Fibroblast of villous mesenchyme (primary cell): ENCODE measurements at regions not wholly inside any gene's neighbourhood (a gene's known extent, or its start where the extent isn't known, plus 50 kb on each side); places are given as distances from the start of the nearest gene placed in this dataset.

Source experiments
- DNase-seq: peaks from one replicate; pipeline ENCODE4 v3.0.0-alpha.2; 2010; ENCODE audit warnings: low read depth
- H3K4me3 ChIP-seq: 2 replicates; pipeline ENCODE4 v1.5.1; 2011; ENCODE audit warnings: low read depth, mild to moderate bottlenecking, low read length
- CTCF ChIP-seq: IDR thresholded peaks from 2 replicates; pipeline ENCODE4 v1.5.1; 2012; ENCODE audit warnings: low read depth, mild to moderate bottlenecking, low read length; ENCODE audit not compliant: insufficient read depth

DNA sequence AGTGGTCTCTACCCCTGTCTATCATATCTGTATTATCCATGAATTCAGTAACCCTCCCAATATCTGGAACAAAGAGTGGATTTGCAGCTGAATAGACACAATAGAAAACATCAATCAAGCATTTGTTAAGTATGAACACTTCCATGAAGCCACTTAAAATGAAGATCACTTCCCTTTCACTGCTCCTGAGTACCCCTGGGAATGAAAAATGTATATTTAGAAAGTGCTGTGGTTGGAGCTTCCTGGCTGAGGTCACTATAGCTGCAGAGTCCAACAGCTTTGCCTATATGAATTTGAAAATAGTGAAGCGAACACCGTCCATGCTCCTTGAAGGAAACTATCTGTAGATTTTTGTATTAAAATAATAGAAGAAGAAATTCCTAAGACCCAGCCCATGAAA is 227.0 kb downstream of the DTHD1 start:
- no peak overlapping the region for H3K4me3 ChIP-seq
- DNase-seq, result no peak
- TF ChIP-seq CTCF, result no peak

DNA sequence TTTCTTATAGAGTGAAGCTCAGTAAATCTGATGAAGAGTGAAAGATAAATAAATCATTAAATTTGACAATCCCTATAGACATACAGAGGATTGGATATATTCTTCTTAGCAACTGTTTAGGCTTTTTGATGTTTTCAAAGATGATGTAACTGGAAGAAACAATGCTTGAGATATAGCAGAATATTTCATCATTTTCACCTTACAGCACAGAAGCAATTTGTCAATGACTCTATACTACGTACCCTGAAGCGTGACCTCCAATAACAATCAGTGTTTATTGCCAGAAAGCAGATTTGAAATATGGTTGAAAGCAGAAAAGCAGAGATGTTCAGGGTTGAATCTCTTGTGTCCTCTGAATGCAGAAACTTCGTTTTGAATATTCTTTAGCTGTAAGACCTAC is 228.4 kb downstream of the DTHD1 start:
- TF ChIP-seq CTCF, result no peak
- DNase-seq, result no peak

GRCh38 chr4:36511785-36512184 is 230.4 kb downstream of the DTHD1 start:
- TF ChIP-seq CTCF, result no peak
- no peak for DNase-seq
- H3K4me3 ChIP-seq, result no peak overlapping the region

More for the DNA sequence above, 228.4 kb downstream of the DTHD1 start:
- no peak overlapping the region for H3K4me3 ChIP-seq

DNA sequence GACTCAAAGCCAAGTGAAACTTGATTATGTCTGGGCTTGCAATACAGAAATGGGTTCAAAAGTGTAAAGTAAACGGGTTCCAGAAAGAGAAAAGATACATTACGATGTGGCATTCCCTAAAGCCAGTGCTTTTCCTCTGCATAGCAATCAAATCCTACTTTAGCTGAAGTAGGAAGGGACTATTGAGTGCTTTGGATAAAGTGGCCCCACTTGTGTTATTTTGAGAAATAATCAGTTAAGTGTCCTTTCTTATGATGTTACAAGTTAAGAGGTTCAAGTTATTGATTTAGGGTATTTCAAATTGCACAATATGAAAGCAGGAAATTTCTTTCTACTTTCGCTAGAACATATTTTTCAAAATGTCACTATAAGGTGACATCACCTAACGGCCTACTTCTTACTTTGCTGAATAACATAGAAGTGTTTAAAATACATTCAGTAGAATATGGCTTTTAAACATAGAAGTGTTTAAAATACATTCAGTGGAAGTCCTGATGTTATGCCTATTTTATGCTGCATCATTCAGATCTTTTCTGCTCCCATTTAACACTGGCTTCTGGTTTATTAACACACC is 235.2 kb downstream of the DTHD1 start:
- no peak for TF ChIP-seq CTCF

GRCh38 chr4:36523182-36523581 is 241.8 kb downstream of the DTHD1 start:
- DNase-seq, result no peak
- H3K4me3 ChIP-seq, result no peak overlapping the region
- no peak for TF ChIP-seq CTCF

More for the DNA sequence above, 235.2 kb downstream of the DTHD1 start:
- H3K4me3 ChIP-seq, result no peak overlapping the region
- DNase-seq, result no peak

DNA sequence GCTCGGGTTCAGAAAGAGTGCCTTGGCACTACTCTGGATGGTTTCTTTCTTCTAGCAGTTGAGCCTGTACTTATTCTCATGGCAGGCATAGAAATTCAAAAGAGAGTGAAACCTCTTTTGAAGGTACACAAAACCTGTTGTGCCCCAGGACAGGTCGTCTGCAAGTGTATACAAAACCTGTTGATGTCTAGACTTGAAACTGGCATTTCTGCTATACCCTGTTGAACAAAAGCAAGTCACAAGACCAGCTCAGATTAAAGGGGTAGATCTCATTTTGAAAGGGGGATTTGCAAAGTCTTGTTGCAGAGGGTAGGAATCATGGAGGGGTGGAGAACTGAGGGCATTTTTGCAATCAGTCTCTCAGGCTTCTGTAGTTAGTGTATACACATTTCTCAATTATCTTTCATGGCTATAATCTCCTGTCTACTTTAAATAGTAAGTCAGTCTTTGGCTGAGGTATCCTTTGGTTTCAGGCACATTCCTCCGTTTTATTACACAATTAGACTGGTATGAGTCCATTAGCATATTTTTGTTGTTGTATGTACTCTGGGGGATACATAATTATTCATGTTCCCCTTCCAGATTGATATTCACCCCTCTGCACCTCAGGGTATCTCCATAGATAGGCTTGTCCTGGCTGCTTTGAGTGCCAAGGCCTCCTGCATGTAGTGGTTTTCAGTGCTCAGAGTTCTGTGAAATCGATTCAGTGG is 251.4 kb downstream of the DTHD1 start:
- no peak overlapping the region for H3K4me3 ChIP-seq
- DNase-seq, result no peak
- TF ChIP-seq CTCF, result no peak
